ENCODE measurements at regions not wholly inside any gene's neighbourhood (a gene's known extent, or its start where the extent isn't known, plus 50 kb on each side); places are given as distances from the start of the nearest gene placed in this dataset.

GRCh38 chr4:137090951-137091350 lies 441.3 kb downstream of the PCDH18 start:
- no peak for ATAC-seq
- TF ChIP-seq CSDC2 (CRISPR knock-in tag; IDR thresholded peaks at IDR 0.05) (no peak), ESRRG (CRISPR knock-in tag; IDR thresholded peaks at IDR 0.05) (no peak), OSR1 (CRISPR knock-in tag; IDR thresholded peaks at IDR 0.05) (no peak), ZNF70 (CRISPR knock-in tag; IDR thresholded peaks at IDR 0.05) (no peak), CREB5 (CRISPR knock-in tag; IDR thresholded peaks at IDR 0.05; ENCODE audit: low read depth) (no peak), RARB (CRISPR knock-in tag; IDR thresholded peaks at IDR 0.05) (no peak), SNAI2 (CRISPR knock-in tag; IDR thresholded peaks at IDR 0.05) (no peak), ZNF565 (CRISPR knock-in tag; conservative IDR thresholded peaks at IDR 0.05; ENCODE audit: low read depth) (no peak), POU6F1 (CRISPR knock-in tag; IDR thresholded peaks at IDR 0.05; ENCODE audit: borderline replicate concordance, low read depth) (no peak), ISL1 (CRISPR knock-in tag; IDR thresholded peaks at IDR 0.05) (no peak), ARNTL (CRISPR knock-in tag; IDR thresholded peaks at IDR 0.05; ENCODE audit: borderline replicate concordance, low read depth) (no peak)

- TF ChIP-seq CREB5 (CRISPR knock-in tag; IDR thresholded peaks at IDR 0.05; ENCODE audit: low read depth) = no peak
- TF ChIP-seq GLIS3 (CRISPR knock-in tag; IDR thresholded peaks at IDR 0.05) = no peak
- no peak for TF ChIP-seq TCF4 (CRISPR knock-in tag; IDR thresholded peaks at IDR 0.05; ENCODE audit: borderline replicate concordance)
- TF ChIP-seq CSDC2 (CRISPR knock-in tag; IDR thresholded peaks at IDR 0.05) = no peak
- no peak for TF ChIP-seq RARB (CRISPR knock-in tag; IDR thresholded peaks at IDR 0.05)
- no peak for TF ChIP-seq TOX (CRISPR knock-in tag; IDR thresholded peaks at IDR 0.05; ENCODE audit: borderline replicate concordance)
- no peak for TF ChIP-seq TSHZ2 (CRISPR knock-in tag; IDR thresholded peaks at IDR 0.05)
- ATAC-seq = no peak
These were observed 448.6 kb downstream of the PCDH18 start for GRCh38 chr4:137083571-137084135.

- TF ChIP-seq TCF4 (CRISPR knock-in tag; IDR thresholded peaks at IDR 0.05; ENCODE audit: borderline replicate concordance) (peak; percentile 37; the same call in 1 of the 2 replicates), RARB (CRISPR knock-in tag; IDR thresholded peaks at IDR 0.05) (no peak), ZNF8 (CRISPR knock-in tag; IDR thresholded peaks at IDR 0.05) (0 out of 2 replicates have a peak, but pooled peaks have one; percentile 20), ESRRG (CRISPR knock-in tag; IDR thresholded peaks at IDR 0.05) (no peak), ZNF565 (CRISPR knock-in tag; conservative IDR thresholded peaks at IDR 0.05; ENCODE audit: low read depth) (no peak)
- ATAC-seq = no peak
These were observed 450.2 kb downstream of the PCDH18 start for GRCh38 chr4:137082061-137082460.

GRCh38 chr4:137076908-137077307 lies 455.4 kb downstream of the PCDH18 start:
- no peak for ATAC-seq
- TF ChIP-seq ESRRG (CRISPR knock-in tag; IDR thresholded peaks at IDR 0.05) (no peak), ZFP3 (CRISPR knock-in tag; IDR thresholded peaks at IDR 0.05) (no peak), CREB5 (CRISPR knock-in tag; IDR thresholded peaks at IDR 0.05; ENCODE audit: low read depth) (no peak), OSR1 (CRISPR knock-in tag; IDR thresholded peaks at IDR 0.05) (no peak), PPARA (CRISPR knock-in tag; IDR thresholded peaks at IDR 0.05; ENCODE audit: borderline replicate concordance) (no peak), ZC3H10 (CRISPR knock-in tag; IDR thresholded peaks at IDR 0.05) (no peak), ZNF565 (CRISPR knock-in tag; conservative IDR thresholded peaks at IDR 0.05; ENCODE audit: low read depth) (no peak), TSHZ2 (CRISPR knock-in tag; IDR thresholded peaks at IDR 0.05) (no peak), ISL1 (CRISPR knock-in tag; IDR thresholded peaks at IDR 0.05) (no peak), ZFP30 (CRISPR knock-in tag; IDR thresholded peaks at IDR 0.05) (no peak), POU6F1 (CRISPR knock-in tag; IDR thresholded peaks at IDR 0.05; ENCODE audit: borderline replicate concordance, low read depth) (no peak), TCF4 (CRISPR knock-in tag; IDR thresholded peaks at IDR 0.05; ENCODE audit: borderline replicate concordance) (no peak), ZNF70 (CRISPR knock-in tag; IDR thresholded peaks at IDR 0.05) (no peak), SNAI2 (CRISPR knock-in tag; IDR thresholded peaks at IDR 0.05) (no peak)

Data from SK-N-SH treated with all-trans-retinoic acid at 6 μM for 48 hours (cell line).